Stimulated activated CD4-positive, alpha-beta T cell treated with anti-CD3 and anti-CD28 coated beads, TNF-alpha, amount 100 ng/mL, for 48 hours (primary cell): ENCODE measurements at regions not wholly inside any gene's neighbourhood (a gene's known extent, or its start where the extent isn't known, plus 50 kb on each side); places are given as distances from the start of the nearest gene placed in this dataset.

Source experiments
- DNase-seq, 3 donors: peaks; one replicate each; pipeline ENCODE4 v3.0.0-alpha.2; 2020; ENCODE audit warnings: low read depth in 3 of 3

DNA sequence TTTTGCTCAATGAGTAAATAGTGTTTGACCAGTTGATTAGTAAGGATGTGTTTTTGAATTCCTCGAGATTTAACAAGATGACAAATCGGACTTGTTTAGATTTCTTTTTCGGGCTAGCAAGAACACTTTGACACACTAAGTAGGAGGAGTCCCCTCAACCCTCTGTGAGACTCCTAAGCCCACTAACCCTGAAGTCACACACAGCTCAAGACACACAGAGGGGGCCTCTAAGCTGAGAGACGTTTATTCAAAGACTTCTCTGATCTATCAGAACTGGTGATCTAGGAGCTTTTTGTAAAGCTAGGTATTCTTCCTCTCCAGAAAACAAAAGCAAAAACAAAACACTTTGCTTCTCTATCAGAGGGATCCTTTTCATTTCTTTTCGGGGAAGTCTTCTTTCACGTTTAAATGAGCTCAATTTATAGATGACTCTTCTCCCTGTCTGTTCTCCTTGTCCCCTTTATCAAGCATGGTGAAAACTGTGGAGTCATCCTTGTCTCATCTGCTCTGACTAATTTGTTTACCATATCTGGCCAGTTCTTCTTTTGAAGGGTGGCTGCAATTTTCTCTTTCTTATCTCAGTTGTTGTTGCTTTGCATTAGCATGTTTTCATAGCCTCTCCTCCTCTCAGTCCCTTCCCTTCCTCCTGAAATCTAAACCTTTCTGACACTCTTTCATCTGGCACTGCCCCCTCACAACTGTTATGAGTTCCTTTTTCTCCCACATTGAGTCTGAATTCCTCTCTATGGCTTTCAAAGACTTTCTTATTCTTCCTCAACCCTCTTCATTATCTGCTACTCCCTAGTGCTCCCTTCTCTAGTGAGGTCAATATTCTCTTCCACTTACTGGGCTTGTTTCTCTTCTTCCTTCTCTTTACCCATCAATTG is 68.5 kb upstream of the RAI14 start:
- no peak for DNase-seq

DNA sequence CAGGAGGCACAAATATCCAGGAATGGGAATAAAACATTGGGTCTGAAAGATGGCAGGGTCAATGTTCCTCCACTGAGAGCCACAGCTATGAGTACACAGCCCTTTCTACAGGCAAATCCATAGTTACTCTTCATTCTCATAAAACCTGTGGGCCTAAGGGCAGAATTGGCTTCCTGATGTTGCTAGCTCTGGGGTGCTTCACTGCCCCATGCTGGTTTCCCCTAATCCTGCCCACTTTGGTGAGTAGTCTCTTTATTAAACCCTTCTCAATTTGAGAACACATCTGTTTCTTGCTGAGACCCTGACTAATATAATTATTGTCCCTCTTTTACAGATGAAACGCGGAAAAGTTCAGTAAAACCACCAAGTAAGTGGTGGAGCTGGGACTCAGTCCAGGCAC is 66.3 kb upstream of the RAI14 start:
- no peak for DNase-seq

DNA sequence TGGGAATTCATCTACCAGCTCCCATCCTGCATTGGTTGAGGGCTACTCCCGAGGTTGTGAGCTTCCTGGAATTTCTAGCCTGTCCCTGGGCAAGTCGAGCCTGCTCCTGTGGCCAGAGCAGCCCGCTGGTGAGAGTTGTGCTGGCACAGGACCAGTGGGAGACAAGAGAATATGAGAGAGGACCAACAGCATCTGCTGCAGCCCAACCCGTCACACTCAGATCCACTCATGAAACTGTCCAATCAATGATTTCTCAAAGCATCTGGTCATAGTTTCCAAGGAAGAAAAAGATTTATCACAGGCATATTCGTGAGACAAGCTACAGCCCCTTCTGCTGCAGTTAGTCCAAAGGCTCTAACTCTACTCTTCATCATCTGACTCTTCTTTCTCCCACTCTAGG is 64.4 kb upstream of the RAI14 start:
- no peak for DNase-seq

DNA sequence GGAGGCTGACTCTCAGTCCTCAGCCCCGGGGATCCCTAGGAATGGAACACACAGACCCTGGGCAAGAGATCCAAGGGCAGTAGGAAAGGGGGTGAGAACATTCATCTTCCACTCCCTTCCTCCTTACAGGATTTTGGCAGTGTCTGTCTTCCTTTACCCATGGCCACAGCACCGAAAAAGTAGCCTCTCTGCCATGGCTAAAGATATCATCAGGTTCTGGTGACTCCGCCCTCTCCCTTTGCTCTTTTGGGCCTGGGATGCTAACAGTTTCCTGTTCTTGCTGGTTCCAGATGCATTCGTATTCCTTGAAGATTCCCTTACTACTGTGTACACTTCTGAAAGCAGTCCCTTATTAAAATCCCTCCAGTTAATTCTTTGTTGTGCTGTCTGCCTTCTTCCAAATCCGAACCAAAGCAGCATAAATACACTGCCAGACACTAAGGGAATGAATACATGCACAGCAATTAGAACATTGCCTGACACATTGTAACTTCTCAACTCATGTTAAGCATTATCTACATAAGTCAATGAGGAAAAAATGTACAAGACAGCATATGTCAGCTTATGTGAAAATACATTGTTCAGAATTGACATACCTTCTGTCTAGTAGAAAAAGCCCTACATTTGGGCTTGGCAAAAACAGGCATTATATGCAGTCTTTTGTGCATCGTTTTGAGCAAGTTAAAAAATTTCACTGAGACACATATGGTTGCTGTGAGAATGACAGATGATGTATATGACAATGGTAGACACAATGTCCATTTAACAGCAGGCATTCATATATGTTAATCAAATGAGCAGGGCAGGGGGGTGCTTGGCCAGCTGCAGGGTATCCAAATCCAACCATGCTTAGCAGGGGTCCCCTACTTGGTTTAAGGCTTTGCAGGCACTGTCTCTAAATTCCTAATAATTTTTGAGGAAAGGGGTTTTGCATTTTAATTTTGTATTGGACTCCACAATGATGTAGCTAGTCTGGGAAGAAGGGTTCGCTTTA is 58.8 kb upstream of the RAI14 start:
- DNase-seq: no peak

DNA sequence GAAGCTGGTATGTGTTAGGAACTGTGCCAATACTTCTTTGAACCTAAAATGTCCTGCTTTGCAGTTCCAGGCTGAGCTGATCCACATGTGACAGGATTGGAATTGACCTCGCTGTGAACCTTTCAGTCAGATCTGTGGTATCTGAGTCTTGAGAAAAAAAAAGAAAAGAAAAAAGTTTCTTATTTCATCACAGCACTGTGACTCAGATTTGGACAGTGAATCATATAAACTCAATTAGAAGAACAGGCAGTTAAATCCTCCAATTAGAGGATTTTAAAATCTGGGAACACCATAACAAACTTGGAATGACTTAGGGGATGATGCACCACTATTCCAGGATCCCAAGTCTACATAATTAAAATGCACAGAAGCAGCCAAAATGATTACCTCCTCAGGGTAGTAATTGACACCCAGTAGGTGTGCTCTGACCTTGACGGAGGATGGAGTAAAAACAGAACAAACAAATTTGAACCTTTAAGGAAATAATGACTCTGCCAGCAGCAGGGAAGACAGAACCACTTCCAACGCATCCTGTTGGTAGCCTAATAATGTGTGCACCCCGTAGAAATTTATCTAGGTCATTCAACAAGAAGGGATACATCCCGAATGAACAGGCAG is 57.8 kb upstream of the RAI14 start:
- no peak for DNase-seq

DNA sequence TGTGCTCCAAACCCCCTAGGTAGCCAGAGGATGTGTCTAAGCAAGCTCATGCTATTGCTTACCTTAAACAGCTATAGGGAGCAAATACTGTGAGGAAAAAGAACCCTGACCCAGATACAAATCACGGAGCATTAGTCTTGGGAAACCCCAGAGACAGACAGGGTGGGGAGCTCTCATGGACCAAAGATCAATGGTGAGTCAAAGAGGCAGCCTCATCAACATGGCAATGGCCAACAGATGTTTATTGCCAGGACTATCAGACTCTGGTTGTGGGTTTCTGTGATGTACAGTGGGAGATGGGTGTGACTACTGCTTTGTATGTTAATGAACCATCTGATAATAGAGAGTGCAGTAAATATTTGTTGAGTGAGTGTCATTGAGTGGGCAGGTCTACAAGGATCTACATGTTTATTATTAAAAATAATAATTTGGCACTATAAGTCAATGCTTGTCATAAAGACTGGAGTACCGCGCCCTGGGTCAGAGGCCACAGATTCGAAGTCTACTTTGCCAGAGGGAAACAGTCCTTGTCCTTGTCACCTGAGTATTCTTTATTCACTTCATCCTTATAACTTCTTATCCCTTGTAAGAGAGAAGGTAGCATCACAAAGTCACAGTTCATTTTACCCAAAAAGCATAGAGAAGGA is 56.5 kb upstream of the RAI14 start:
- no peak for DNase-seq

DNA sequence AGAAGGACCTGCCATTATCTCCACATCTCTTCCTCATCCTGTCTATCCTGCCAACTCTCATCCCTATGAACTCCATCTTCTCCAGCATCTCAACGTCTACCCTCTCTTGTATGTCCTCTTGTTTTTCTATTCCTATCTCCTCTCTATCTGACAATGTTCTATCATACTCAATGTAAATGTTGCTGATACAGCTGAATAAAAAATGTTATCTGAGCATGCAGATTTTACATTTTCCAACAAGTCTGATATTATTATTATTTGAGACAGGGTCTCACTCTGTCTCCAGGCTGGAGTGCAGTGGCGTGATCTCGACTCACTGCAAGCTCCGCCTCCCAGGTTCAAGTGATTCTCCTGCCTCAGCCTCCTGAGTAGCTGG is 56.0 kb upstream of the RAI14 start:
- DNase-seq: no peak

DNA sequence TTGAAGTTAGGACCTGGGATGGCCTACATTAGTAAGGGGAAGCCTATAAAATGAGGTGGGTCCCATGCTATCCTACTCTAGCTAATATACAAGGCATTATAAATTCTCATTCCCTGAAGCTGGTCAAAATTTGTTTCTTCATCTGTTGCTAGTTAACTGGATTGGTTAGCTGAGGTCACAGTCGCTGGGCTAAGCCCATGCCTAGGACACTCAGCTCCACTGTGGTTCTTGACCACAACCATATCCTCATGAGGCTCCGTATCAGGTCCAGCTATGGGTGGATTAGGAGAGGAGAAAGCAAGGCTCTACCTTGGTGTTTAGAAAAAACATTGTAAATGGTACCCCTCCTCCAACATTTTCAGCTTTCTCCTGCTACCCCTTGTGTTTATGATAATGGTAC is 52.8 kb upstream of the RAI14 start:
- no peak for DNase-seq

DNA sequence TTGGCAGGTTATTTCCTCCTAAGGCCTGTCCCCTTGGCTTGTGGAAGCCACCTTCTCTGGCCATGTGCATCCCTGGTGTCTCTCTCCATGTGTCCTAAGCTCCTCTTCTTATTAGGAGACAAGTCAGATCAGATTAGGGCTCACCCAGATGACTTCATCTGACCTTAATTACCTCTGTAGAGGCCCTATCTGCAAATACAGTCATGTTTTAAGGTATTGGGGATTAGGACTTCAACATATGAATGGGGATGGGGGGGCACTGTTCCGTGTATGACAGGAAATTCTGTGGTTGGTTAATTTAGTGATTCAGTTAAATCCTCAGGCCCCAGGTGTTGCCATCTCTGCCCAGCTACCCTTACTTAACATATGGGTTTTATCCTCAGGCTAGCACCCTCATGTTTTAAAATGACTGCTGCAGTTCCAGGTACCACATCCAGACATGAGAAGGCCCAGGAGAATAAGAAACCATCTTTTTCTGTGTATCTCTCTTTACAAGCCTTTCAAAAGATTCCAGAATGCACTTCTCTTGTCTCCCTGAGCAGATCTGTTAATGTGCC is 51.9 kb upstream of the RAI14 start:
- DNase-seq: no peak

DNA sequence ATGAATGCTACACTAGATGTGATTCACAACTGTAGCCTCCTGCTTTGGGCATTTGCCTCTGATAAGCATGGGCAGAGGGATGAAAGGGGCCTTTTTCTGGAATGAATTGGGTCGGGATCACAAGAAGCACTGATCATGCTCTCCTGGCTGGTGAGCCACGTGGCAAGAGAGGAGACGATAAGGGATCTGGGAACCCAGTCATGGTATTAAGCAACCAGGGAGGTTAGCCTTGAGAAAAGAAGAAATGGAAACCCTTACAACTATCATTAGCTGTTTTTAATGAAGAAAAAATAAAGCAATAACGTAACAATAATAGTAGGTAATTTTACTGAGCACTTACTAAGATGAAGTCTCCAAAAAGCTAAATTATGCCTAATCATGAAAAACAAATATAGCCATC is 50.0 kb upstream of the RAI14 start:
- DNase-seq: no peak
